Loucy (cell line): ENCODE measurements at regions not wholly inside any gene's neighbourhood (a gene's known extent, or its start where the extent isn't known, plus 50 kb on each side); places are given as distances from the start of the nearest gene placed in this dataset.

Source experiments
- H2AFZ ChIP-seq: fragments of 200-600 bp; sonication (generic); 2 replicates; pipeline ENCODE4 v1.6.0; 2016; ENCODE audit warnings: antibody characterized with exemption, mild to moderate bottlenecking, low read length, moderate library complexity
- H3F3A ChIP-seq: fragments of 200-600 bp; 2 replicates; pipeline ENCODE4 v1.6.0; 2016; ENCODE audit warnings: antibody characterized with exemption, low read depth, mild to moderate bottlenecking
- H3K27me3 ChIP-seq: fragments of 200-600 bp; sonication (generic); 2 replicates; pipeline ENCODE4 v1.6.1; 2014; ENCODE audit warnings: low read length, mild to moderate bottlenecking; ENCODE audit not compliant: insufficient read depth, poor library complexity, severe bottlenecking
- H3K36me3 ChIP-seq: fragments of 200-600 bp; sonication (generic); 2 replicates; pipeline ENCODE4 v1.6.1; 2016; ENCODE audit warnings: low read length; ENCODE audit not compliant: insufficient read depth
- H3K4me1 ChIP-seq: fragments of 200-600 bp; sonication (generic); 2 replicates; pipeline ENCODE4 v1.5.1; 2014; ENCODE audit warnings: low read length, mild to moderate bottlenecking; ENCODE audit not compliant: insufficient read depth, poor library complexity, severe bottlenecking
- H3K4me2 ChIP-seq: fragments of 200-600 bp; sonication (generic); 2 replicates; pipeline ENCODE4 v1.6.0; 2014; ENCODE audit warnings: antibody characterized with exemption, low read length, low read depth, mild to moderate bottlenecking; ENCODE audit not compliant: poor library complexity, severe bottlenecking
- H3K4me3 ChIP-seq: fragments of 200-600 bp; sonication (generic); 2 replicates; pipeline ENCODE4 v1.5.1; 2014; ENCODE audit warnings: low read length, mild to moderate bottlenecking, mixed read lengths; ENCODE audit not compliant: poor library complexity, severe bottlenecking
- H3K79me2 ChIP-seq: fragments of 200-600 bp; sonication (generic); 2 replicates; pipeline ENCODE4 v1.6.1; 2014; ENCODE audit warnings: low read length; ENCODE audit not compliant: insufficient read depth
- H3K9ac ChIP-seq: fragments of 200-600 bp; sonication (generic); 2 replicates; pipeline ENCODE4 v1.6.0; 2014; ENCODE audit warnings: mild to moderate bottlenecking, low read depth, low read length, moderate library complexity; ENCODE audit not compliant: poor library complexity, severe bottlenecking
- H3K9me2 ChIP-seq: fragments of 200-600 bp; sonication (generic); replicated peaks from 2 replicates; pipeline ENCODE4 v1.6.1; 2016; ENCODE audit warnings: low read depth, low read length, mixed read lengths
- H3K9me3 ChIP-seq: fragments of 200-600 bp; sonication (generic); 2 replicates; pipeline ENCODE4 v1.6.1; 2014; ENCODE audit warnings: mild to moderate bottlenecking, antibody characterized with exemption, low read length, low read depth; ENCODE audit not compliant: insufficient read depth
- H4K20me1 ChIP-seq: fragments of 200-600 bp; sonication (generic); 2 replicates; pipeline ENCODE4 v1.6.0; 2014; ENCODE audit warnings: antibody characterized with exemption, low read length, mild to moderate bottlenecking; ENCODE audit not compliant: insufficient read depth, poor library complexity, severe bottlenecking
- EZH2phosphoT487 ChIP-seq: fragments of 200-600 bp; IDR thresholded peaks from 2 replicates; pipeline ENCODE4 v1.6.1; 2018; ENCODE audit warnings: antibody characterized with exemption, mild to moderate bottlenecking, moderate library complexity, borderline replicate concordance
- TF ChIP-seq, protein P1 (sequence below): fragments of 200-600 bp; sonication (generic); conservative IDR thresholded peaks from 2 replicates; pipeline ENCODE4 v1.5.1; 2014; ENCODE audit warnings: mild to moderate bottlenecking, antibody characterized with exemption, low read length

DNA sequence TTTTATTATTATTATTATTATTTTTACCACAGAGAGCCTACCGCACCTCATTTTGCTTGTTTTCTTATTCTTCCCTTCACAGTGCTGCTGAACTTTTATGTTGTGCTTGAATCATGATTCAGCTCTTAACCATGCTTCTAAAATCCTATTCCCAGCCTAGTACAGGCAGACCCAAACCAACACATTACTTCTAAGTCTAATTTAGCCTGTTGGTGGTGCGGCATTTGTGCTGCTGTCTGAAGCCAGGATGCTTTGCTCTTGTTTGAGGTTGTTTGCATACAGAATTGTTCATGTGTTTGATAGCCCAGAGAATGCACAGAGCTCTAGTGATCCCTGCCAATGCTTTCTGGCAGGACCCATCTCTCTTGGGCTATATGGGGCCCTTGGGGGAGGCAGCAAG is 213.5 kb upstream of the KCNG1 start:
- no peaks in the 10 kb centered on the region for H3K27me3 ChIP-seq
- no peak overlapping the region for H2AFZ ChIP-seq
- H3K4me1 ChIP-seq, result no peaks in the 10 kb centered on the region
- H3F3A ChIP-seq, result no peaks in the 10 kb centered on the region
- no peaks in the 10 kb centered on the region for H3K9me3 ChIP-seq
- H3K4me2 ChIP-seq, result no peak overlapping the region
- no peak overlapping the region for H3K4me3 ChIP-seq
- no peaks in the 10 kb centered on the region for H3K79me2 ChIP-seq
- TF ChIP-seq, protein P1, sequence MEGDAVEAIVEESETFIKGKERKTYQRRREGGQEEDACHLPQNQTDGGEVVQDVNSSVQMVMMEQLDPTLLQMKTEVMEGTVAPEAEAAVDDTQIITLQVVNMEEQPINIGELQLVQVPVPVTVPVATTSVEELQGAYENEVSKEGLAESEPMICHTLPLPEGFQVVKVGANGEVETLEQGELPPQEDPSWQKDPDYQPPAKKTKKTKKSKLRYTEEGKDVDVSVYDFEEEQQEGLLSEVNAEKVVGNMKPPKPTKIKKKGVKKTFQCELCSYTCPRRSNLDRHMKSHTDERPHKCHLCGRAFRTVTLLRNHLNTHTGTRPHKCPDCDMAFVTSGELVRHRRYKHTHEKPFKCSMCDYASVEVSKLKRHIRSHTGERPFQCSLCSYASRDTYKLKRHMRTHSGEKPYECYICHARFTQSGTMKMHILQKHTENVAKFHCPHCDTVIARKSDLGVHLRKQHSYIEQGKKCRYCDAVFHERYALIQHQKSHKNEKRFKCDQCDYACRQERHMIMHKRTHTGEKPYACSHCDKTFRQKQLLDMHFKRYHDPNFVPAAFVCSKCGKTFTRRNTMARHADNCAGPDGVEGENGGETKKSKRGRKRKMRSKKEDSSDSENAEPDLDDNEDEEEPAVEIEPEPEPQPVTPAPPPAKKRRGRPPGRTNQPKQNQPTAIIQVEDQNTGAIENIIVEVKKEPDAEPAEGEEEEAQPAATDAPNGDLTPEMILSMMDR, result no peak
- TF ChIP-seq EZH2phosphoT487, result no peak
- H4K20me1 ChIP-seq, result no peaks in the 10 kb centered on the region
- H3K9ac ChIP-seq, result no peak overlapping the region
- H3K36me3 ChIP-seq, result no peaks in the 10 kb centered on the region
- H3K9me2 ChIP-seq, result no peaks in the 10 kb centered on the region

DNA sequence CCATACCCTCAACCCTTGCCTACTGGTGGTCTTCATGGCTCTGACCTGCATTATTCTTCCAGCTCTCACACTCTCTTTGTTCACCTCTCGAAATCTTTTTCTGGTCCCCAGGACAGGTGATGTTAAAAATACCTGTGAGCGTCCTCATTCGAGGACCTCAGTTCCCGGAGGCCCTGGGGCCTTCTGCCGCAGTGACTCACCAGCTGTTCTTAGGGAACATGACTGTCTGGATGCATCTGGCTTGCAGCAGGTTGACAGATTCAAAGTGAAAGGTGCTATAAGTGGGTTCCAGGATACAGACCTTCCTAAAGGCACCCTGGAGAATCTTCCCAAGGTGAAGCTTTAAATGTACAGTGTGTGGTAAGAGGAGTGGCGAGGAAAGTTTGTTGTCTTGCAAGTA is 210.4 kb upstream of the KCNG1 start:
- Histone ChIP-seq H3K9me3 (no peaks in the 10 kb centered on the region), H3K9me2 (no peaks in the 10 kb centered on the region), H3F3A (no peaks in the 10 kb centered on the region), H3K4me1 (no peaks in the 10 kb centered on the region), H3K79me2 (no peaks in the 10 kb centered on the region), H3K4me3 (no peak overlapping the region), H3K9ac (no peak overlapping the region), H3K27me3 (no peaks in the 10 kb centered on the region), H4K20me1 (no peaks in the 10 kb centered on the region), H3K4me2 (no peak overlapping the region), H3K36me3 (no peaks in the 10 kb centered on the region), H2AFZ (no peak overlapping the region)
- TF ChIP-seq, protein P1, result no peak
- TF ChIP-seq EZH2phosphoT487, result no peak

DNA sequence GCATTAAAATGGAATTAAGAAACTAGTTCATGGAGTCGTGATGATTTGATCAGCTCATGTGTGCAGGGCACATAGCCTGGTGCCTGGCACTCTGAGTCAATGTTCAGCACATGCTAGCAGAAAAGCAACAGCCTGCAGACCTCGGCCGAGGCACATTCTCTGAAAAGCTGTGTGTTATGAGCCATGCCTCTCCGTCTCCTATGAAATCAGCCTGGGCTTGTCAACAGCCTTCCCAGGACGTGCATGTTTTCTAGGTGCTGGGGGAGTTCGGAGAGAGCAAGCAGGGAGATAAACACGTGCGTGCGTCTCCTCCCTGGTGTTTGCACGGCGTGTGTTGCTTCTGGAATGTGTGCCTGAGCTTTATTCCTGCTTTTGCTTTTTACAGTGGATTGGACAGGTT is 207.8 kb upstream of the KCNG1 start:
- no peaks in the 10 kb centered on the region for H3K4me1 ChIP-seq
- no peak overlapping the region for H2AFZ ChIP-seq
- H3K79me2 ChIP-seq, result no peaks in the 10 kb centered on the region
- TF ChIP-seq, protein P1, result no peak
- no peak for TF ChIP-seq EZH2phosphoT487
- no peaks in the 10 kb centered on the region for H4K20me1 ChIP-seq
- H3K9ac ChIP-seq, result no peak overlapping the region
- no peak overlapping the region for H3K4me2 ChIP-seq
- H3K4me3 ChIP-seq, result no peak overlapping the region
- H3K9me2 ChIP-seq, result no peaks in the 10 kb centered on the region
- H3K36me3 ChIP-seq, result no peaks in the 10 kb centered on the region
- no peaks in the 10 kb centered on the region for H3F3A ChIP-seq
- no peaks in the 10 kb centered on the region for H3K27me3 ChIP-seq
- no peaks in the 10 kb centered on the region for H3K9me3 ChIP-seq
